Peyer's patch (tissue), 4 donors: ENCODE measurements at regions not wholly inside any gene's neighbourhood (a gene's known extent, or its start where the extent isn't known, plus 50 kb on each side); places are given as distances from the start of the nearest gene placed in this dataset.

Experiments used
- DNase-seq, 3 donors: peaks; one replicate each; pipeline ENCODE4 v3.0.0-alpha.2; 2017 to 2019
- H3K27ac ChIP-seq, 4 donors: fragments of 200-600 bp; sonication (generic); one replicate each; pipeline ENCODE4 v1.5.1; 2016 to 2019
- H3K27me3 ChIP-seq, 2 donors: fragments of 200-600 bp; sonication (generic); one replicate each; pipeline ENCODE4 v1.5.1; 2019
- H3K36me3 ChIP-seq, 3 donors: fragments of 200-600 bp; sonication (generic); one replicate each; pipeline ENCODE4 v1.5.1; 2016 to 2019
- H3K4me1 ChIP-seq, 4 donors: fragments of 200-600 bp; sonication (generic); one replicate each; pipeline ENCODE4 v1.5.1; 2016 to 2019
- H3K4me3 ChIP-seq, 4 donors: fragments of 200-600 bp; sonication (generic); 1 replicate in 3 of 4; 2 replicates in 1 of 4; pipeline ENCODE4 v1.5.1; 2016 to 2019; ENCODE audit warnings: mild to moderate bottlenecking in 1 of 4
- H3K9me3 ChIP-seq, 4 donors: fragments of 200-600 bp; sonication (generic); one replicate each; pipeline ENCODE4 v1.5.1; 2016 to 2019; ENCODE audit warnings: mild to moderate bottlenecking in 1 of 4
- POLR2A ChIP-seq, 2 donors: fragments of 450-650 bp; IDR thresholded peaks; one replicate each; pipeline ENCODE4 v1.5.1; 2017; ENCODE audit warnings: antibody characterized with exemption in 2 of 2, mild to moderate bottlenecking in 2 of 2, moderate library complexity in 2 of 2
- TF ChIP-seq, protein P1 (sequence below), 6 experiments: fragments of 450-650 bp in 4 of 6; fragments of 200-600 bp in 2 of 6; sonication (generic) in 1 of 6; IDR thresholded peaks; one replicate each; pipeline ENCODE4 v1.5.1; 2017 to 2019; ENCODE audit warnings: antibody characterized with exemption in 6 of 6, mild to moderate bottlenecking in 3 of 6, moderate library complexity in 1 of 6

DNA sequence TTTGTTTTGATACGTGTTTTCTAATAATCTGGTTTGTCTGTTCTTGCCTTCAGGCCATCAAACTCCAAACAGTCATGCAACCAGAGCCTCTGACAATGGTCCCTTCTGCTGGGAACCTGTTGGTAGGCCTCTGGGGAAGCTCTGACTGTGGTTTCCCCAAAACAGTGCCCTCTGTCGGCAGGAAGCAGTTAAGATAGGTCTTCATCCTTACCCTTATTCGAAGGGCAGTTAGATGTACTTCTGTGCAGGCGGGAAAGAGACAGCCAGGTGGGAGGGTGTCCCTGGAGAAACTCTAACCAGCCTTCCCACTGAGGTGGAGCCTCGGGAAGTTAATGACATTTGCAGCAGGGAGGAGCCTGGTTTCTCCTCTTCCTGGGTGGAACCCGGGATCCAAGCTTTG, 81.6 kb upstream of the CHMP2B start:
- H3K27ac ChIP-seq, result no peak overlapping the region
- no peak overlapping the region for H3K4me3 ChIP-seq
- no peaks in the 10 kb centered on the region for H3K27me3 ChIP-seq
- peaks cover 0 to 13% (median 4%) of the 10 kb centered on the region in 4 donors for H3K9me3 ChIP-seq
- no peaks in the 10 kb centered on the region for H3K4me1 ChIP-seq
- no peaks in the 10 kb centered on the region for H3K36me3 ChIP-seq
- DNase-seq, result no peak
- no peak for TF ChIP-seq POLR2A (IDR thresholded peaks at IDR 0.05)
- TF ChIP-seq, protein P1, sequence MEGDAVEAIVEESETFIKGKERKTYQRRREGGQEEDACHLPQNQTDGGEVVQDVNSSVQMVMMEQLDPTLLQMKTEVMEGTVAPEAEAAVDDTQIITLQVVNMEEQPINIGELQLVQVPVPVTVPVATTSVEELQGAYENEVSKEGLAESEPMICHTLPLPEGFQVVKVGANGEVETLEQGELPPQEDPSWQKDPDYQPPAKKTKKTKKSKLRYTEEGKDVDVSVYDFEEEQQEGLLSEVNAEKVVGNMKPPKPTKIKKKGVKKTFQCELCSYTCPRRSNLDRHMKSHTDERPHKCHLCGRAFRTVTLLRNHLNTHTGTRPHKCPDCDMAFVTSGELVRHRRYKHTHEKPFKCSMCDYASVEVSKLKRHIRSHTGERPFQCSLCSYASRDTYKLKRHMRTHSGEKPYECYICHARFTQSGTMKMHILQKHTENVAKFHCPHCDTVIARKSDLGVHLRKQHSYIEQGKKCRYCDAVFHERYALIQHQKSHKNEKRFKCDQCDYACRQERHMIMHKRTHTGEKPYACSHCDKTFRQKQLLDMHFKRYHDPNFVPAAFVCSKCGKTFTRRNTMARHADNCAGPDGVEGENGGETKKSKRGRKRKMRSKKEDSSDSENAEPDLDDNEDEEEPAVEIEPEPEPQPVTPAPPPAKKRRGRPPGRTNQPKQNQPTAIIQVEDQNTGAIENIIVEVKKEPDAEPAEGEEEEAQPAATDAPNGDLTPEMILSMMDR (IDR thresholded peaks at IDR 0.05), result no peak

DNA sequence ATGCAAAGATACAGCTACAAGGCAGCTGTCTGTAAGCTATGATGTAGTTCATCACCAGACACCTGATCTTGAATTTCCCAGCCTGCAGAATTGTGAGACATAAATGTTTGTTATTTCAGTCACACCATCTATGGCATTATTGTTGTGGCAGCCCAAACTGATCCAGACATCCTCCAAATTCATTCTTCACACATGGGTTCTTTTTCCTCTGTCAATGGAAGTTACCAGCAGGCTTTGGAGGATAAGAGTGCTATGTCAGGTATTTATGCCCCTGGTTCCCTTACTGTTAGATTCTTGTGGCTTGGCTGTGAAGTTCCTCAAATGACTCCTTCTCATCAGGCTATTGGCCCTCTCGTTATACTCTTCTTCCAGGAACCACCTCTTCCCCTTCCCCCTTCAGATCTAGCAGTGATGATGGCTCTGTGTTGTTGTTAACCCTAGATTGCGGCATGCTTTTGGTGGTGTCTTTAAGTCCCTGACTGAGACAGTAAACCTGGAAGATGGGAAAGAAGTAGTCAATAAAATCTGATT, 91.0 kb upstream of the CHMP2B start:
- H3K4me1 ChIP-seq, result no peaks in the 10 kb centered on the region
- TF ChIP-seq POLR2A (IDR thresholded peaks at IDR 0.05), result no peak
- TF ChIP-seq, protein P1 (IDR thresholded peaks at IDR 0.05), result no peak
- no peaks in the 10 kb centered on the region for H3K36me3 ChIP-seq
- DNase-seq, result no peak
- H3K9me3 ChIP-seq, result peaks cover 0 to 4% (median 1%) of the 10 kb centered on the region in 4 donors
- H3K27ac ChIP-seq, result no peak overlapping the region
- H3K27me3 ChIP-seq, result no peaks in the 10 kb centered on the region
- no peak overlapping the region for H3K4me3 ChIP-seq

DNA sequence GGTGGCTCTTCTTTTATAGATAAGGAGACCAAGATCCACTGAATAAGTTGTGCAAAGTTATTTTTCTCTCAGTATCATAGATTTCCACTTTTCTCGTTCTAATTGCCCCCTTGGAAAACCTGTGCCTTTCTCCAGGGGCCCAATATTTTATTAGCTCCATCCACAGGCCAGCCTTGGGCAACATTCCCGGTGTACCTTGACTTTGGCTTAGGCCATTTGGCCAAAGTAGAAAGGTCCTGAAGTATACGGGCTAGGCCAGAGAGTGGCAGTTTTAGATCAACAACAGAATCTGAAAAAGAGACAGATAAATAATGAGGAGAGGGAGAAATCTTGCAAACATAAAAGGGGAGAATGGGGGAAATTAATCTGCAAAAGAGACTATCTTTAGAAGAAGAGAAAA, 91.7 kb upstream of the CHMP2B start:
- TF ChIP-seq, protein P1 (IDR thresholded peaks at IDR 0.05), result no peak
- TF ChIP-seq POLR2A (IDR thresholded peaks at IDR 0.05), result no peak
- H3K4me1 ChIP-seq, result no peaks in the 10 kb centered on the region
- H3K27me3 ChIP-seq, result no peaks in the 10 kb centered on the region
- no peaks in the 10 kb centered on the region for H3K9me3 ChIP-seq
- H3K36me3 ChIP-seq, result no peaks in the 10 kb centered on the region
- no peak for DNase-seq
- H3K27ac ChIP-seq, result no peak overlapping the region
- no peak overlapping the region for H3K4me3 ChIP-seq

DNA sequence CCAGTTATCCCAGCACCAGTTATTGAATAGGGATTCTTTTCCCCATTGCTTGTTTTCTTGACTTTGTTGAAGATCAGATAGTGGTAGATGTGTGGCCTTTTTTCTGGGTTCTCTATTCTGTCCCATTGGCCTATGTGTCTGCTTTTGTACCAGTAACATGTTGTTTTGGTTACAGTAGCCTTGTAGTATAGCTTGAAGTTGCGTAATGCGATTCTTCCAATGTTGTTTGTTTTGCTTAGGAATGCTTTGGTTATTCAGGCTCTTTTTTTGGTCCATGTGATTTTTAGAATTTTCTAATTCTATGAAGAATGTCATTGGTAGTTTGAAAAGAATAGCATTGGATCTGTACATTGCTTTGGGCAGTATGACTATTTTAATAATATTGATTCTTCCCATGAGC, 94.3 kb upstream of the CHMP2B start:
- TF ChIP-seq POLR2A (IDR thresholded peaks at IDR 0.05), result no peak
- TF ChIP-seq, protein P1 (IDR thresholded peaks at IDR 0.05), result no peak

DNA sequence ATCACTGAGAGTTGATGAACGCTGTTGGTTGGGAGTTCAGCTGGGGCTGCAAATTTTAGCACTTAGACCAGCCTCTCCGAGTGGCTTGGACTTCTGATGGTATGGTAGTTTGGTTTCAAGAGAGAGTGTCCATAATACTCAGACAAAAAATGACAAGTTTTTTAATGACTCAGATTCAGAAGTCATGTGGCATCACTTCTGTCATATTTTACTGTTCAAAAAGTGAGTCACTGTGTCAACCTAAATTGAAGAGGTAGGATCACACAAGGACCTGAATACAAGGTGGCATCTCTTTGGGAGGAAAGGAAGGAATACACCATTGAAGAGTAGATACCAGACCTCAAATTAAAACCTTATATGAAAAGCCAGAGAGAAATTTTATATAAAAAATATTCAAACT, 99.1 kb upstream of the CHMP2B start:
- Histone ChIP-seq H3K36me3 (no peaks in the 10 kb centered on the region), H3K9me3 (no peaks in the 10 kb centered on the region), H3K27ac (no peak overlapping the region), H3K27me3 (no peaks in the 10 kb centered on the region), H3K4me1 (no peaks in the 10 kb centered on the region), H3K4me3 (no peak overlapping the region)
- TF ChIP-seq, protein P1 (IDR thresholded peaks at IDR 0.05), result no peak
- no peak for TF ChIP-seq POLR2A (IDR thresholded peaks at IDR 0.05)
- no peak for DNase-seq

More for the DNA sequence above, 94.3 kb upstream of the CHMP2B start:
- H3K9me3 ChIP-seq, result no peaks in the 10 kb centered on the region
- no peaks in the 10 kb centered on the region for H3K36me3 ChIP-seq
- no peaks in the 10 kb centered on the region for H3K4me1 ChIP-seq
- H3K27ac ChIP-seq, result no peak overlapping the region
- no peak for DNase-seq
- H3K4me3 ChIP-seq, result no peak overlapping the region
- H3K27me3 ChIP-seq, result no peaks in the 10 kb centered on the region

DNA sequence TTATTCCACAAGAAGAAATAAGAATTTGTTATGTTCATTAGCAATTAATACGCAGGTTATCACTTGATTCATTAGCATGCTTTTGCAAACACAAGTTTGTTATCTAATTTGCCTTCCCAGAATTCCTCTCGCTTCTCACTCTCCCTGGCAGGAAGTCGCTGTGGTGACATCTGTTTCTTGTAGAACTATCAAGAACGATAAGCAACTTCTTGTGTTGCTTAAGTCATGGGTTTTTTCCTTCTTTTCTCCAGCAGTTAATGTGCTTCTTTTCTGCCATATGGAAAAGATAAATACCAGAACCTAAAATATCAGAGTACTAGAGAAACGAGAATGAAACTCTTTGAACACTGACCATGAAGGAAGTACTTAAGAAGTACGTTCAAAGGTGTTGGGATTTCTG, 99.8 kb upstream of the CHMP2B start:
- H3K4me3 ChIP-seq, result no peak overlapping the region
- no peak for TF ChIP-seq POLR2A (IDR thresholded peaks at IDR 0.05)
- TF ChIP-seq, protein P1 (IDR thresholded peaks at IDR 0.05), result no peak
- no peak for DNase-seq
- no peaks in the 10 kb centered on the region for H3K9me3 ChIP-seq
- no peaks in the 10 kb centered on the region for H3K4me1 ChIP-seq
- no peaks in the 10 kb centered on the region for H3K36me3 ChIP-seq
- H3K27me3 ChIP-seq, result no peaks in the 10 kb centered on the region
- H3K27ac ChIP-seq, result no peak overlapping the region
